ENCODE measurements at regions not wholly inside any gene's neighbourhood (a gene's known extent, or its start where the extent isn't known, plus 50 kb on each side); places are given as distances from the start of the nearest gene placed in this dataset.

- TF ChIP-seq HES1 (IDR thresholded peaks at IDR 0.05; ENCODE audit: low read depth): no peak
- TF ChIP-seq HMG20B (CRISPR knock-in tag; IDR thresholded peaks at IDR 0.05): no peak
- TF ChIP-seq HNRNPK (IDR thresholded peaks at IDR 0.05; ENCODE audit: low read depth, low read length, poor library complexity, severe bottlenecking): no peak
- no peak for TF ChIP-seq CUX1 (CRISPR knock-in tag; IDR thresholded peaks at IDR 0.05)
- peak; percentile 52 for TF ChIP-seq FOSL1 (tag; conservative IDR thresholded peaks at IDR 0.05)
- TF ChIP-seq ZSCAN29 (IDR thresholded peaks at IDR 0.05): no peak
- TF ChIP-seq ZNF830 (CRISPR knock-in tag; IDR thresholded peaks at IDR 0.05): no peak
- TF ChIP-seq ARID3A (IDR thresholded peaks at IDR 0.05; ENCODE audit: borderline replicate concordance, low read depth, low read length): no peak
- no peak for TF ChIP-seq CHAMP1 (IDR thresholded peaks at IDR 0.05)
These were observed 98.7 kb upstream of the SGK1 start (continued) for GRCh38 chr6:134416418-134417154.
